AG04449 (cell line): ENCODE measurements at regions not wholly inside any gene's neighbourhood (a gene's known extent, or its start where the extent isn't known, plus 50 kb on each side); places are given as distances from the start of the nearest gene placed in this dataset.
"Not testable (repeated sequence)": the region's sequence is repeated elsewhere in the genome, so short reads cannot be mapped to it uniquely, and the experiment has no call there.

Source experiments
- CTCF ChIA-PET: fragments of 350-600 bp; formaldehyde crosslinking; extraction: SDS; loops from one replicate; lab custom pipeline; 2021; ENCODE audit warnings: antibody characterized with exemption; lab: Yijun Ruan, JAX
- POLR2A ChIA-PET: fragments of 400-600, 350-600 bp; formaldehyde crosslinking; extraction: SDS; loops from one replicate; lab custom pipeline; 2020; ENCODE audit warnings: antibody characterized with exemption, inconsistent platforms; lab: Yijun Ruan, JAX
- DNase-seq: peaks from one replicate; pipeline ENCODE4 v3.0.0-alpha.2; 2010; ENCODE audit warnings: low read depth, low spot score
- H3K4me3 ChIP-seq: 2 replicates; pipeline ENCODE4 v1.5.1; 2011; ENCODE audit warnings: low read depth, mild to moderate bottlenecking, control low read depth, low read length
- TF ChIP-seq, protein P1 (sequence below): IDR thresholded peaks from one replicate; pipeline ENCODE4 v1.5.1; 2011; ENCODE audit warnings: mild to moderate bottlenecking, moderate library complexity, low read length, control low read depth, inconsistent platforms; ENCODE audit not compliant: insufficient read depth; ENCODE audit errors: missing control alignments

DNA sequence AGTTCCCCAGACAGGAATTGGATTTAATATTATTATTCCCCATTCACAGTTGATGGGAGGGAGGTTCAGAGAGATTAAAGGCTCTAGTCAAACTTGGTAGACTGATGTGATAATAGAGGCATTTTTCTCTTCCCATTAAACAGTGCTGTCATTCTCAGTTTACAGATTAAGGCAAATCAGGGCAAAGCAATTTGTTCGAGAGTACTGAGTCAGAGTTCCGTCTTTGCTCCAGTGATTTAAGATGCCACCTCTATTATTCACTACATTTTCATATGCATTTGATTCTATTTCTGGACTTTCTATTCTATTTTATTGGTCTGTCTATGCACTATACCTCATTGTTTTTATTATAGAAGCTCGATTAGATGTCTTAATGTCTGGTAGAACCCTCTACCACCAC is 201.0 kb upstream of the RAI14 start:
- DNase-seq = no peak
- CTCF ChIA-PET = interaction anchor here (1.2 to 3.3 kb wide), 5 partner anchors 9 to 485 kb away, joined by 3 to 9 read pairs (median 4); partner anchors contain the start of gene AMACR
- POLR2A ChIA-PET = no interaction called here
- TF ChIP-seq, protein P1, sequence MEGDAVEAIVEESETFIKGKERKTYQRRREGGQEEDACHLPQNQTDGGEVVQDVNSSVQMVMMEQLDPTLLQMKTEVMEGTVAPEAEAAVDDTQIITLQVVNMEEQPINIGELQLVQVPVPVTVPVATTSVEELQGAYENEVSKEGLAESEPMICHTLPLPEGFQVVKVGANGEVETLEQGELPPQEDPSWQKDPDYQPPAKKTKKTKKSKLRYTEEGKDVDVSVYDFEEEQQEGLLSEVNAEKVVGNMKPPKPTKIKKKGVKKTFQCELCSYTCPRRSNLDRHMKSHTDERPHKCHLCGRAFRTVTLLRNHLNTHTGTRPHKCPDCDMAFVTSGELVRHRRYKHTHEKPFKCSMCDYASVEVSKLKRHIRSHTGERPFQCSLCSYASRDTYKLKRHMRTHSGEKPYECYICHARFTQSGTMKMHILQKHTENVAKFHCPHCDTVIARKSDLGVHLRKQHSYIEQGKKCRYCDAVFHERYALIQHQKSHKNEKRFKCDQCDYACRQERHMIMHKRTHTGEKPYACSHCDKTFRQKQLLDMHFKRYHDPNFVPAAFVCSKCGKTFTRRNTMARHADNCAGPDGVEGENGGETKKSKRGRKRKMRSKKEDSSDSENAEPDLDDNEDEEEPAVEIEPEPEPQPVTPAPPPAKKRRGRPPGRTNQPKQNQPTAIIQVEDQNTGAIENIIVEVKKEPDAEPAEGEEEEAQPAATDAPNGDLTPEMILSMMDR = no peak
- H3K4me3 ChIP-seq = no peak overlapping the region

DNA sequence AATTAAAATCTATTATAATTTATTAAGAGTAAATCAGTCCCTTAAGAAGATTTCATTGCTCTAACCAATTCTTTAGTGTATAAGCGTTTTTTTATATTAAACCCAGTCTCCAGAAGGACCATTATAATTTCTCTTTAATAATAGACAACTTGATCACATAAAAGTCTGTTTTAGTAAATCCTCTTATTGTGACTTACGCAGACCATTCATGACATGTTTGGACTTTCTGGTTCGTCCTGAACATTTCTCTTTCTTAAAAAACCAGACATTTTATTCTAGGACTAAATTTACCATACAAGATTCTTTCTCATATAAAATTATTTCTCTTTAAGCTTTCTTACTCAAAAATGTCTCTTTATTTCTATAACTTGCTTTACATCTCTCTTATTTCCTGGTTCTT is 196.2 kb upstream of the RAI14 start:
- ChIA-PET CTCF (interaction anchor here (0.8 to 1.7 kb wide), 7 partner anchors 8 to 490 kb away, joined by 3 to 8 read pairs (median 5); no protein-coding TSS in a partner anchor), POLR2A (no interaction called here)
- TF ChIP-seq, protein P1 = no peak
- H3K4me3 ChIP-seq = no peak overlapping the region
- DNase-seq = no peak

DNA sequence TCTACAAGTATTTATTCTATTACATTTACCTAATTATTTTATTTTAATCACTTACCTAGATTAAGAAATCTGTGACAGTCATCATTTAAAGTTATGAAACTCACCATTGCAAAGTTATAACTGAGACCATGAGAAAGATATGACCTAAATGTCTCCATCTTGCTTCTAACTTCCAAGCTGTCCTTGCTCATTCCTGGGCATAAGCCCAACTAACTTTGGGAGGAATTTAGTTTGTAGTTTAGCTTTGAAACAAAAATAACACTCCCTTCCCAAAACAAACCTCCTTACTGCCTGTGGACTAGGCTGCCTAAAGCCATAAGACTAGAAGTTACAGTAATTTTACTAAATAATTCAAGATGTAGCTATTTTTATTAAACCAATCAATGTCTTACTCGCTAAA is 195.6 kb upstream of the RAI14 start:
- POLR2A ChIA-PET = no interaction called here
- no peak for DNase-seq
- CTCF ChIA-PET = interaction anchor here (0.8 to 1.7 kb wide), 8 partner anchors 9 to 490 kb away, joined by 3 to 8 read pairs (median 4); no protein-coding TSS in a partner anchor
- no peak overlapping the region for H3K4me3 ChIP-seq
- TF ChIP-seq, protein P1 = no peak

DNA sequence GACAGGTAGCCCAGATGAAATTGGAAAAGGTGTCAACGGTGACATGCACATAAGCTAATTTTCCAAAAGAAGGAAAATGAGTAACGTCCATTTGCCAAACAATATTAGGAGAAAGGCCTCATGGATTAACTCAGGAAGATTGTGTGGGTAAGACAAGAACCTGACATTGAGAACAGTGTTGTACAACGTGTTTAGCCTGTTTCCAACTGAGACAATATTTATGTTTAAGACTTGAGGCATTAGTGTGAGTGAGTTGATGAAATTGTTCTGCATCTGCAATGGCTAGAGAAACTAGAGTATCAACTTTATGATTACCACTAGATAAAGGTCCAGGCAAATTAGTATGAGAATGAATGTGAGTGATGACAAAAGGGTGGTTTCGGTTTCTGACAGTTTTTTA is 191.3 kb upstream of the RAI14 start:
- POLR2A ChIA-PET = no interaction called here
- no peak for DNase-seq
- no peak overlapping the region for H3K4me3 ChIP-seq
- CTCF ChIA-PET = interaction anchor here (0.8 to 3.0 kb wide), 7 partner anchors 9 to 495 kb away, joined by 3 to 33 read pairs (median 4); no protein-coding TSS in a partner anchor
- TF ChIP-seq, protein P1 = no peak

DNA sequence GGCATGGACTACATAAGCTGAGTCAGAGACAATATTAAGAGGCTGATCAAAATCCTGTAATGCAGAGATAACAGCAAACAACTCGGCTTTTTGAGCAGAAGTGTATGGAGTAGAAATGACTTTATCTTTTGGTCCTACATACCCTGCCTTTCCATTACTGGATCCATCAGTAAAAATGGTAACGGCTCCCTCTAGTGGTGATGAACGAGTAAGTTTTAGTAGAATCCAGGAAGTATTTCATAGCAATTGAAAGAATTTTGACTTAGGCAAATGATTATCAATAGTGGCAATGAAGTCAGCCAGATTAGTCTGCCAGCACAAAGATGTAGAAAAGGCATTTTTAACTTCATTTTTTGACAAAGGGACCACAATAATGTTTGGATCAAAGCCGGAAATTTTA is 190.8 kb upstream of the RAI14 start:
- not testable (repeated sequence) for DNase-seq

DNA sequence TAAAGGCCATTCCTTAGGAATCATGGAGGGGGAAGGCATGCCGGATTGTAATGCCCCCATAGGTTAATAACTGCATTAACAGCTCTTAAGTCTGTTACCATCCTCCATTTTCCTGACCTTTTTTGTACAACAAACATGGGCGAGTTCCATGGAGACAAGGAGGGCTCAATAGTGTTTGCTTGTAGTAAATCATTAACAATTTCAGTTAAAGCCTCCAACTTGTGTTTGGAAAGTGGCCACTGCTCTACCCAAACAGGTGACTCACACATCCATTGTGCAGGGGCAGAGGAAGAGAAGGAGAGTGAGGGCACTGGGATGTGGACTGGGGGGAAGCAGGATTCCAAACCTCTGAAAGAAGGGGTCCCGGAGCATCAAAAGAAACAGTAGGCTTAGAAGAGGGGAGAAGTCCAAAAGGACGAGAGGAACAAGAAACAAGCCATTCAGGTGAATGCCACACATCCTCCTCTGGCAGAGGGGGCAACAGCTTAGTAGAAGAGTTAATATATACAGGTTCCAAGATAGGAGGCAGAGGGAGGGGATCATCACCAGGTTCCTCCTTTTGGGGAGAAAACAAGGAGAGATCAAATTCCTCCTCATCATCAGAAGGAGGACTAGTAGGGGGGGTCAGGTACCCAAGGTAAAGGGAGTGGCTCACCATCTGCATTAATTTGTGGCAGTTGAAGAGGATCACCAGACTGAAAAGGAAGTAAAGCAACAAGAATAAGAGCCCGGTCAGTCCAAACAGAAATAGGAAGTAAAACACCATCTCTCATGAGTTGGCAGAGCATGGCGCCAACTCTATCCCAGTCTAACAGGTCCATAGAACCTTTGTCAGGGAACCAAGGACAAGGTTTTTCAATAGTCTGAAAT is 189.4 kb upstream of the RAI14 start:
- CTCF ChIA-PET = interaction anchor here (1.0 to 3.0 kb wide), 6 partner anchors 10 to 470 kb away, joined by 3 to 33 read pairs (median 4); no protein-coding TSS in a partner anchor
- DNase-seq, POLR2A ChIA-PET: not testable (repeated sequence)

More for the DNA sequence above, 190.8 kb upstream of the RAI14 start:
- POLR2A ChIA-PET, H3K4me3 ChIP-seq: not testable (repeated sequence)
- CTCF ChIA-PET = interaction anchor here (1.4 to 3.0 kb wide), 5 partner anchors 9 to 495 kb away, joined by 4 to 33 read pairs (median 5); no protein-coding TSS in a partner anchor
- TF ChIP-seq, protein P1 = peak; percentile 22

More for the DNA sequence above, 189.4 kb upstream of the RAI14 start:
- H3K4me3 ChIP-seq = not testable (repeated sequence)
